ENCODE measurements at regions not wholly inside any gene's neighbourhood (a gene's known extent, or its start where the extent isn't known, plus 50 kb on each side); places are given as distances from the start of the nearest gene placed in this dataset.

- no peak overlapping the region for H3K4me3 ChIP-seq (ENCODE audit: low read depth, low read length)
- no peak for TF ChIP-seq CTCF (IDR thresholded peaks at IDR 0.05; ENCODE audit: insufficient read depth, low read depth, low read length)
- no peak for DNase-seq (ENCODE audit: low read depth)
Measured at GRCh38 chr12:125393569-125393968, 328.3 kb downstream of the AACS start.

DNA sequence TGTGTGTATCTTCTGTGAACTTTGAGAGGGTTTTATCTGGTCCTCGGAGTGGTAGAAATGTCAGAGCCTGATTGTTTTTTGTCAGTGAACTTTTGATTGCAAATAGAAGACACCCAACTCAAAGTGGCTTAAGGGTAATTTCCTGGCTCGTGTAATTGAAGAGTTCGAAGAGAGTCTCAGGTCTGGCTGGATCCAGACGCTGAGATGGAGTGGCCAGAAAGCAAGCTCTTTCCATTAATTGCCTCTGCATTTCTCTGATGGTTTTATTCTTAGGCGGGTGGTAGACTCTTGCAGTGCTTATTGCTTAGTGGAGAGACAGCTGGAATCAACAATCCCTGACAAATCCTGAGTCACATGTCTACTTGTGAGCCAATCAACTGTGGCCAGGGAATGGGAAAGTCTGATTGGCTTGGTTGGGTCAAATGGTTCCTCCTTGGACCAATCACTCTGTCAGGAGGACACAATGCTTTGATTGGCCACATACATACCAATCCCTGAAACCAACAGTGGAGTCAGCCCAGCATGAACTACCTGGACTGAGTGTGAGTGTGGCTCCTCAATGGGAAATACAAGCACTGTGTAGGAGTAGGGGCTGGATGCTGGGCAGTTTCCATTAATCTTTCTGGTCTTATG is 330.5 kb downstream of the AACS start:
- no peak overlapping the region for H3K4me3 ChIP-seq (ENCODE audit: low read depth, low read length)
- DNase-seq (ENCODE audit: low read depth), result no peak

DNA sequence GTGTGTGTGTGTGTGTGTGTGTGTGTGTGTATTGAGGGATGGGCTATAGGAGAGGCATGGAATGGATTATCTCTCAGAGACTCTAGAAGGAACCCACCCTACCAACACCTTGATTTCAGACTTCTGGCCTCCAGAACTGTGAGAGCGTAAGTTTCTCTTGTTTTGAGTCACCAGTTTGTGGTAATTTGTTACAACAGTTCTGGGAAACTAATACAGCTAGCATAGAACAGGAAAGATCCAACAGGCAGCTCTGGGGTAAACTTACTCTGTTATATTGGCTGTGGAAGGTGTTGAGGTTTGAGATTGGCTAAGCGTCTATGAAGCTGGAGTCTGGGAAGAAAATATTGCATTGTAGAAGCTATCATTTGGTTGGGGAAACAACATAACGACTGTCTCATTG is 334.3 kb downstream of the AACS start:
- TF ChIP-seq CTCF (IDR thresholded peaks at IDR 0.05; ENCODE audit: insufficient read depth, low read depth, low read length), result no peak
- H3K4me3 ChIP-seq (ENCODE audit: low read depth, low read length), result no peak overlapping the region
- DNase-seq (ENCODE audit: low read depth), result no peak

More for the DNA sequence above, 330.5 kb downstream of the AACS start:
- TF ChIP-seq CTCF (IDR thresholded peaks at IDR 0.05; ENCODE audit: insufficient read depth, low read depth, low read length), result no peak

- DNase-seq (ENCODE audit: low read depth), result peak; percentile 28
- no peak overlapping the region for H3K4me3 ChIP-seq (ENCODE audit: low read depth, low read length)
- TF ChIP-seq CTCF (IDR thresholded peaks at IDR 0.05; ENCODE audit: insufficient read depth, low read depth, low read length), result peak; percentile 58
Measured at GRCh38 chr12:125402874-125403789, 337.9 kb downstream of the AACS start.

DNA sequence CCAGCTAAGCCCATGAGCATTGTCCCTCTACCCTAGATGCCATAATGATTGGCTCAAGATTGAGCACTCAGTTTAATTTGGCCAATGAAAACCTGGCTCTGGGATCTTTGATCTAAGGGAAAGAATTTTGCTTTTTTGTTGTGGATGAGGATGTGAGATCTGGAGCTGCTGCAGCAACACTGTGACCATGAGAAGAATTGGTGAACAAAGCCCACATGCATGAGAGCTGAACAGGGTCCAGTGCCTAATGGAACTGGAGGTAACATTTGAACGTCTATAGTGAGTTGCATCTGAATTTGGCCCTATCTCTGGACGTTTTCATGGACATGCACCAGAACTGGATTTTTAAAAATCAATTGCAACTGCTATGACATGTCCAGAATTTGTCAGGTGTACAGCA is 338.6 kb downstream of the AACS start:
- TF ChIP-seq CTCF (IDR thresholded peaks at IDR 0.05; ENCODE audit: insufficient read depth, low read depth, low read length), result no peak
- DNase-seq (ENCODE audit: low read depth), result no peak
- H3K4me3 ChIP-seq (ENCODE audit: low read depth, low read length), result no peak overlapping the region

- DNase-seq (ENCODE audit: low read depth), result no peak
- no peak for TF ChIP-seq CTCF (IDR thresholded peaks at IDR 0.05; ENCODE audit: insufficient read depth, low read depth, low read length)
Measured at GRCh38 chr12:125406131-125406530, 340.9 kb downstream of the AACS start.

More at GRCh38 chr12:125406131-125406530, 340.9 kb downstream of the AACS start:
- no peak overlapping the region for H3K4me3 ChIP-seq (ENCODE audit: low read depth, low read length)
